ENCODE measurements at regions not wholly inside any gene's neighbourhood (a gene's known extent, or its start where the extent isn't known, plus 50 kb on each side); places are given as distances from the start of the nearest gene placed in this dataset.

DNA sequence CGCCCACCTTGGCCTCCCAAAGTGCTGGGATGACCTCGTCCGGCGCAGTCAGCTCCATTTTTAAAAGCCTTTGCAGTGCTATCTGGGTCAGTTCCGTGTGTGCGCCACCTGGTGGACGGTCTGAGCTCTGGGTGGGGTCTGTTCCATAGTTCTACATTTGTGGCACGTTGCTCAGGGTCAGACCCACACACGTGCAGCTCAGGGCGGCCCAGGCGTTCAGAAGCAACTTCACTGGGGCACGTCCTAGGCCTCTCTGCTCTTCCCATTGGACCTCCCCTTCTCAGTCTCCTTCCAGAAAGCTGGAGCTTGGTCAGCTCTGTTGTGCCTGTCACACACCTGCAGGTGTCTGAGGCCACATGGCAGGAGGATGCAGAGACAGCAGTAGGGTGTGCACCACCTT lies 137.9 kb downstream of the DNAJB6 start:
- no peak for DNase-seq
- Histone ChIP-seq H3K27ac (no peak overlapping the region), H3K27me3 (ENCODE audit: insufficient read depth in 3 of 3, low read length in 2 of 3) (peaks cover 0 to 2% (median 0%) of the 10 kb centered on the region in 3 donors), H3K36me3 (ENCODE audit: insufficient read depth in 1 of 2, low read depth in 1 of 2) (no peaks in the 10 kb centered on the region), H3K4me3 (no peak overlapping the region), H3K9me3 (peaks cover 12% of the 10 kb centered on the region), H3K4me1 (no peaks in the 10 kb centered on the region)
- WGBS, 3 donors = 45 to 48% (median 45%) methylated on average over 12 of the region's 12 CpGs
- intact Hi-C loops (cut with DNase I) = no loop called here
- ATAC-seq = peak in 2 of 4 donors; percentile 40 to 42
- TF ChIP-seq, protein P1, sequence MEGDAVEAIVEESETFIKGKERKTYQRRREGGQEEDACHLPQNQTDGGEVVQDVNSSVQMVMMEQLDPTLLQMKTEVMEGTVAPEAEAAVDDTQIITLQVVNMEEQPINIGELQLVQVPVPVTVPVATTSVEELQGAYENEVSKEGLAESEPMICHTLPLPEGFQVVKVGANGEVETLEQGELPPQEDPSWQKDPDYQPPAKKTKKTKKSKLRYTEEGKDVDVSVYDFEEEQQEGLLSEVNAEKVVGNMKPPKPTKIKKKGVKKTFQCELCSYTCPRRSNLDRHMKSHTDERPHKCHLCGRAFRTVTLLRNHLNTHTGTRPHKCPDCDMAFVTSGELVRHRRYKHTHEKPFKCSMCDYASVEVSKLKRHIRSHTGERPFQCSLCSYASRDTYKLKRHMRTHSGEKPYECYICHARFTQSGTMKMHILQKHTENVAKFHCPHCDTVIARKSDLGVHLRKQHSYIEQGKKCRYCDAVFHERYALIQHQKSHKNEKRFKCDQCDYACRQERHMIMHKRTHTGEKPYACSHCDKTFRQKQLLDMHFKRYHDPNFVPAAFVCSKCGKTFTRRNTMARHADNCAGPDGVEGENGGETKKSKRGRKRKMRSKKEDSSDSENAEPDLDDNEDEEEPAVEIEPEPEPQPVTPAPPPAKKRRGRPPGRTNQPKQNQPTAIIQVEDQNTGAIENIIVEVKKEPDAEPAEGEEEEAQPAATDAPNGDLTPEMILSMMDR (IDR thresholded peaks at IDR 0.05) = peak; percentile 25

GRCh38 chr7:157475095-157475494 lies 138.3 kb downstream of the DNAJB6 start:
- H3K4me3 ChIP-seq = no peak overlapping the region
- H3K9me3 ChIP-seq = peaks cover 12% of the 10 kb centered on the region
- H3K27me3 ChIP-seq (ENCODE audit: insufficient read depth in 3 of 3, low read length in 2 of 3) = peaks cover 0 to 2% (median 0%) of the 10 kb centered on the region in 3 donors
- H3K27ac ChIP-seq = no peak overlapping the region
- 65 to 76% (median 68%) methylated on average over 6 of the region's 6 CpGs for WGBS, 3 donors
- no peak for ATAC-seq
- intact Hi-C loops (cut with DNase I) = no loop called here
- no peaks in the 10 kb centered on the region for H3K4me1 ChIP-seq
- TF ChIP-seq, protein P1 (IDR thresholded peaks at IDR 0.05) = no peak
- no peak for DNase-seq
- no peaks in the 10 kb centered on the region for H3K36me3 ChIP-seq (ENCODE audit: insufficient read depth in 1 of 2, low read depth in 1 of 2)

GRCh38 chr7:157475601-157476000 lies 138.8 kb downstream of the DNAJB6 start:
- Histone ChIP-seq H3K36me3 (ENCODE audit: insufficient read depth in 1 of 2, low read depth in 1 of 2) (no peaks in the 10 kb centered on the region), H3K4me3 (no peak overlapping the region), H3K4me1 (no peaks in the 10 kb centered on the region), H3K27me3 (ENCODE audit: insufficient read depth in 3 of 3, low read length in 2 of 3) (peaks cover 0 to 2% (median 0%) of the 10 kb centered on the region in 3 donors), H3K9me3 (peaks cover 12% of the 10 kb centered on the region), H3K27ac (no peak overlapping the region)
- TF ChIP-seq, protein P1 (IDR thresholded peaks at IDR 0.05) = no peak
- DNase-seq (no peak), ATAC-seq (no peak)
- intact Hi-C loops (cut with DNase I) = no loop called here
- WGBS, 3 donors = 82 to 89% (median 83%) methylated on average over 10 of the region's 10 CpGs

- intact Hi-C loops (cut with DNase I) = no loop called here
- WGBS, 3 donors = 60 to 65% (median 61%) methylated on average over 5 to 8 of the region's 8 CpGs
- no peak overlapping the region for H3K4me3 ChIP-seq
- H3K9me3 ChIP-seq = peaks cover 12% of the 10 kb centered on the region
- H3K36me3 ChIP-seq (ENCODE audit: insufficient read depth in 1 of 2, low read depth in 1 of 2) = no peaks in the 10 kb centered on the region
- DNase-seq (no peak), ATAC-seq (no peak)
- H3K27ac ChIP-seq = no peak overlapping the region
- peaks cover 0 to 2% (median 0%) of the 10 kb centered on the region in 3 donors for H3K27me3 ChIP-seq (ENCODE audit: insufficient read depth in 3 of 3, low read length in 2 of 3)
- TF ChIP-seq, protein P1 (IDR thresholded peaks at IDR 0.05) = no peak
- H3K4me1 ChIP-seq = no peaks in the 10 kb centered on the region
Measured at GRCh38 chr7:157476201-157476600, 139.4 kb downstream of the DNAJB6 start.

Data from psoas muscle (tissue), 7 donors.